AG04449 (cell line): ENCODE measurements at regions not wholly inside any gene's neighbourhood (a gene's known extent, or its start where the extent isn't known, plus 50 kb on each side); places are given as distances from the start of the nearest gene placed in this dataset.

ENCODE experiments used
- CTCF ChIA-PET: fragments of 350-600 bp; formaldehyde crosslinking; extraction: SDS; loops from one replicate; lab custom pipeline; 2021; ENCODE audit warnings: antibody characterized with exemption; lab: Yijun Ruan, JAX
- POLR2A ChIA-PET: fragments of 400-600, 350-600 bp; formaldehyde crosslinking; extraction: SDS; loops from one replicate; lab custom pipeline; 2020; ENCODE audit warnings: antibody characterized with exemption, inconsistent platforms; lab: Yijun Ruan, JAX
- DNase-seq: peaks from one replicate; pipeline ENCODE4 v3.0.0-alpha.2; 2010; ENCODE audit warnings: low read depth, low spot score
- H3K4me3 ChIP-seq: 2 replicates; pipeline ENCODE4 v1.5.1; 2011; ENCODE audit warnings: low read depth, mild to moderate bottlenecking, control low read depth, low read length
- CTCF ChIP-seq: IDR thresholded peaks from one replicate; pipeline ENCODE4 v1.5.1; 2011; ENCODE audit warnings: mild to moderate bottlenecking, moderate library complexity, low read length, control low read depth, inconsistent platforms; ENCODE audit not compliant: insufficient read depth; ENCODE audit errors: missing control alignments

- ChIA-PET CTCF (no interaction called here), POLR2A (no interaction called here)
- no peak for TF ChIP-seq CTCF
- DNase-seq = no peak
- no peak overlapping the region for H3K4me3 ChIP-seq
Observed at GRCh38 chr16:59224401-59224800, 490.3 kb upstream of the GOT2 start.

- no peak for TF ChIP-seq CTCF
- ChIA-PET POLR2A (no interaction called here), CTCF (no interaction called here)
- no peak overlapping the region for H3K4me3 ChIP-seq
- DNase-seq = no peak
Observed at GRCh38 chr16:59220011-59220410, 485.9 kb upstream of the GOT2 start.

GRCh38 chr16:59216291-59216690 lies 482.2 kb upstream of the GOT2 start:
- CTCF ChIA-PET = no interaction called here
- POLR2A ChIA-PET = no interaction called here
- no peak for TF ChIP-seq CTCF

GRCh38 chr16:59214455-59214854 lies 480.3 kb upstream of the GOT2 start:
- no peak for DNase-seq
- no peak overlapping the region for H3K4me3 ChIP-seq
- ChIA-PET POLR2A (no interaction called here), CTCF (no interaction called here)
- TF ChIP-seq CTCF = no peak

More at GRCh38 chr16:59216291-59216690, 482.2 kb upstream of the GOT2 start:
- H3K4me3 ChIP-seq = no peak overlapping the region
- no peak for DNase-seq

- DNase-seq = no peak
- ChIA-PET POLR2A (no interaction called here), CTCF (no interaction called here)
- no peak overlapping the region for H3K4me3 ChIP-seq
- TF ChIP-seq CTCF = no peak
Observed at GRCh38 chr16:59213952-59214351, 479.8 kb upstream of the GOT2 start.

- POLR2A ChIA-PET = no interaction called here
- no peak for TF ChIP-seq CTCF
- DNase-seq = no peak
- no peak overlapping the region for H3K4me3 ChIP-seq
- CTCF ChIA-PET = no interaction called here
Observed at GRCh38 chr16:59212492-59213024, 478.4 kb upstream of the GOT2 start.
